Natural killer cell treated with Interleukin-12 subunit alpha and Interleukin-12 subunit beta and Interleukin-15 and Interleukin-18, amount 100 ng/mL, for 72 hours (primary cell): ENCODE measurements at regions not wholly inside any gene's neighbourhood (a gene's known extent, or its start where the extent isn't known, plus 50 kb on each side); places are given as distances from the start of the nearest gene placed in this dataset.

Source experiments
- ATAC-seq, 2 donors: fragments of 150-1000 bp; cut with Tn5 transposase in 1 of 2; sonication (Bioruptor Pico), chemical (Tn5 transposase) in 1 of 2; 2 replicates each; pipeline ENCODE4 v1.10.0; 2021
- DNase-seq: peaks from one replicate; pipeline ENCODE4 v3.0.0; 2022; ENCODE audit warnings: low spot score
- H3K27ac Mint-ChIP-seq, 2 donors: 1 replicate in 1 of 2; 2 replicates in 1 of 2; pipeline ENCODE4 v1.8.0; 2022; ENCODE audit warnings: mixed read lengths in 2 of 2, mild to moderate bottlenecking in 1 of 2, moderate library complexity in 1 of 2
- H3K27me3 Mint-ChIP-seq, 2 donors: 1 replicate in 1 of 2; 2 replicates in 1 of 2; pipeline ENCODE4 v1.8.0; 2022; ENCODE audit warnings: mixed read lengths in 2 of 2
- H3K36me3 Mint-ChIP-seq: one replicate; pipeline ENCODE4 v1.8.0; 2022; ENCODE audit warnings: mixed read lengths
- H3K4me1 Mint-ChIP-seq, 2 donors: 1 replicate in 1 of 2; 2 replicates in 1 of 2; pipeline ENCODE4 v1.8.0; 2022; ENCODE audit warnings: low read depth in 2 of 2, mixed read lengths in 2 of 2, mild to moderate bottlenecking in 1 of 2
- H3K4me3 Mint-ChIP-seq: one replicate; pipeline ENCODE4 v1.8.0; 2022; ENCODE audit warnings: mixed read lengths
- H3K9me3 Mint-ChIP-seq: 2 replicates; pipeline ENCODE4 v1.8.0; 2022; ENCODE audit warnings: mixed read lengths

DNA sequence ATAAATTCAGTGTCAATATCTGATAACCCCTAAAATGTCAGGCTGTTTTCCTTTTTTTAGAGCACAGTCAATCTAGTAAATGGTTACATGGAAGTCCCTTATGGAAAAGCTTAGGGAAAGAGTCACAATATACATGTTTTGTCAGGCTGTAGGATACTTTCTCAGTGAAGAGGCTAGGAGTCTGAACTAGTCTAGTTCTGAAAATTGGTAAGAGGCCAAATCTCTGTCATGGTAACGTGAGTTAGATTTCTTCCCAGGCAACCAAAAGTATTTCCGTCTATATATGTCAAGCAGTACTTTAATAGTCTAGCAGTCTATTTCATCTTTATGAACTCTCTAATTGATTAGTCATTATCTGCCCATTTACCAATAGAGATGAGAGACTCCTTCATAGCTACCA is 215.9 kb upstream of the LRRC3B start:
- Mint-ChIP-seq H3K36me3 (no peaks in the 10 kb centered on the region), H3K9me3 (peaks cover 4% of the 10 kb centered on the region), H3K27ac (no peak overlapping the region), H3K4me1 (no peaks in the 10 kb centered on the region), H3K27me3 (no peaks in the 10 kb centered on the region), H3K4me3 (no peak overlapping the region)
- ATAC-seq (no peak), DNase-seq (no peak)

DNA sequence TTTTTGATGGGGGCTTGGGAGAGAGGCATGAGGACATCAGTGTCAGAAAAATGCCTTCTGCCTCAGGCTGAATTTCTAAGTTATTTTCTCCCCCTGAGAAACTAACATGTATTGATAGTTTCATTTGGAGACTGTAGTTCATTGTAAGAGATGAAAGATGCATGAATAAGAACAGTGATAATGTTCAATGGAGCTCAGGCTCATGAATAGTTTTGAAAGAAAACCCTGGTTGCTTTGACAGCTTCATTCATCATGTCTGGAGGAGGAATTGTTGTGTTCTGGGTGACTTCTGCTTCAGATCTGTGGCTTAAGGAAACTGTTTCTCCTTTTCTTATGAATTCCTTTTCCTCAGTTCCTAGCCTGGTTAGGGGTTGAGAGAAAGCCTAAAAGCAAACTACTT is 204.0 kb upstream of the LRRC3B start:
- Mint-ChIP-seq H3K4me3 (no peak overlapping the region), H3K36me3 (peaks cover 12% of the 10 kb centered on the region), H3K27me3 (no peaks in the 10 kb centered on the region), H3K27ac (no peak overlapping the region), H3K9me3 (peaks cover 17% of the 10 kb centered on the region), H3K4me1 (no peaks in the 10 kb centered on the region)
- ATAC-seq (no peak), DNase-seq (no peak)

DNA sequence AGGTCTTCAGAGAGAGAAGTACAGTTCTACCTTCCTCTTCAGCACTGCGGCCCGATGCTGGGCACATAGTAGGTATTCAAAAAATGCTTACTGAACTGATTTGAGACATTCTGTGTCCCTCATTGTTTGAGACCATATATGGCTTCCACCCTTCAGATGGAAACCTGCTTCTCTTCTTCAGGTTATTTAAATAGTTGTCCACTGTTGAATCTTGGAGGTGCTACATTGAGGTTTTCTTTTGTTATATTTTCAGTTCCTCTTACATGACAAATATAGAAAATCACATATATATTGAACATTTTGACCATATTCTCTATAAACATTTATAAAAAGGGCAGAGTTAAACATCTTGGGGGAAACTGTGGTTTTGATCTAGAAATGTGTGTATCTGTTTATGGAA is 200.2 kb upstream of the LRRC3B start:
- Mint-ChIP-seq H3K27ac (no peak overlapping the region), H3K9me3 (peaks cover 11% of the 10 kb centered on the region), H3K36me3 (no peaks in the 10 kb centered on the region), H3K4me3 (no peak overlapping the region), H3K4me1 (no peaks in the 10 kb centered on the region), H3K27me3 (no peaks in the 10 kb centered on the region)
- ATAC-seq, result no peak
- no peak for DNase-seq

DNA sequence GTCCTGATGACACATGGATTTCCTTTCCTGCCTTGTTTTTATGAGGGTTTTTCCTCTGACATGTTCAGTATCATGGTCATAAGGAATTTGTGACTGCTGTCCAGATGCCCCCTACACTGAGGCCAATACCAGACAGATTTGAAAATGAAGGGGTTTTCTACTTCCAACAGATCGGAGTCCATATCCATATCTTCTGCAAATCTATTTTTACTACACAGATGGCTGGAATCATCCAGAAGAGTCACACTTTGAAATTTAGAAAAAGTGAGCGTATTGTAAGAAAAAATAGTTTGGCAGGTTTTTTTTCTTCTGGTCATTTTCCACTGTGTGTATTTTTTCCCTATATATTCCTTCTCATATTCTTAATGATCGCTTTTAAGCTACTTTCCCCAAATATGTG is 197.5 kb upstream of the LRRC3B start:
- Mint-ChIP-seq H3K36me3 (no peaks in the 10 kb centered on the region), H3K9me3 (peaks cover 11% of the 10 kb centered on the region), H3K27ac (no peak overlapping the region), H3K4me1 (no peaks in the 10 kb centered on the region), H3K4me3 (no peak overlapping the region), H3K27me3 (no peaks in the 10 kb centered on the region)
- ATAC-seq (no peak), DNase-seq (no peak)

GRCh38 chr3:26428992-26429391 is 193.6 kb upstream of the LRRC3B start:
- no peak for ATAC-seq
- H3K9me3 Mint-ChIP-seq, result peaks cover 5% of the 10 kb centered on the region
- no peak for DNase-seq
- H3K36me3 Mint-ChIP-seq, result no peaks in the 10 kb centered on the region
- no peaks in the 10 kb centered on the region for H3K27me3 Mint-ChIP-seq
- no peak overlapping the region for H3K4me3 Mint-ChIP-seq
- H3K27ac Mint-ChIP-seq, result no peak overlapping the region
- no peaks in the 10 kb centered on the region for H3K4me1 Mint-ChIP-seq

GRCh38 chr3:26437678-26438077 is 184.9 kb upstream of the LRRC3B start:
- H3K36me3 Mint-ChIP-seq, result no peaks in the 10 kb centered on the region
- H3K4me3 Mint-ChIP-seq, result no peak overlapping the region
- no peak overlapping the region for H3K27ac Mint-ChIP-seq
- ATAC-seq (no peak), DNase-seq (no peak)
- H3K9me3 Mint-ChIP-seq, result peaks cover 17% of the 10 kb centered on the region
- no peaks in the 10 kb centered on the region for H3K4me1 Mint-ChIP-seq
- H3K27me3 Mint-ChIP-seq, result no peaks in the 10 kb centered on the region

DNA sequence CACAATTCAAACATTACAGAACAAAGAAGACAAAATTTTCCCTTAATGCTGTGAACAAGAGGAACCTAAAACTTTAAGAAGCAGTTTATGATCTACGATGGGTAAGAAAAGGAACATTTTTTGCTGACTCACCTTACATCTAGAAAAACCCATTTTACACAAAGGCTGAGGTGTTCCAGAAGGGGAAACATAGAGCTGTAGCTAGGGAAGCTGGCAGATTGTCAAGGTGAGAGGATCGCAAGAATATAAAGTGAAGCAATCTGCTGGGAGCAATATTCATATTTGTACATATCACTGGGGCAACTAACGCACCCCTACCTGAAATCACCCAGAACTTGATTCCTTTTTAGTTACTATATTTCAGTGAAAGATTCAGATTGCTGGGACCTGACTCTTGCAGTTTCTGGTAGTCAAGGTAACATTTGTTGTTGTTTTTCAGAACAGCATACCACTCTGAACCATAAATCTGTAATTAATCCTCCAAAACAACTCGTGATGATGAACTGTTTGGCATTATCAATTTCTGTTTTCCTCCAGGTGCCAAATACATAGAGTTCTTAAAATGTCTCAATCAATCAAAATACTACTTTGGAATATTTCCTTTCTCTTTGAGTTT is 184.1 kb upstream of the LRRC3B start:
- Mint-ChIP-seq H3K9me3 (peaks cover 20% of the 10 kb centered on the region), H3K4me3 (no peak overlapping the region)
- no peak for DNase-seq

DNA sequence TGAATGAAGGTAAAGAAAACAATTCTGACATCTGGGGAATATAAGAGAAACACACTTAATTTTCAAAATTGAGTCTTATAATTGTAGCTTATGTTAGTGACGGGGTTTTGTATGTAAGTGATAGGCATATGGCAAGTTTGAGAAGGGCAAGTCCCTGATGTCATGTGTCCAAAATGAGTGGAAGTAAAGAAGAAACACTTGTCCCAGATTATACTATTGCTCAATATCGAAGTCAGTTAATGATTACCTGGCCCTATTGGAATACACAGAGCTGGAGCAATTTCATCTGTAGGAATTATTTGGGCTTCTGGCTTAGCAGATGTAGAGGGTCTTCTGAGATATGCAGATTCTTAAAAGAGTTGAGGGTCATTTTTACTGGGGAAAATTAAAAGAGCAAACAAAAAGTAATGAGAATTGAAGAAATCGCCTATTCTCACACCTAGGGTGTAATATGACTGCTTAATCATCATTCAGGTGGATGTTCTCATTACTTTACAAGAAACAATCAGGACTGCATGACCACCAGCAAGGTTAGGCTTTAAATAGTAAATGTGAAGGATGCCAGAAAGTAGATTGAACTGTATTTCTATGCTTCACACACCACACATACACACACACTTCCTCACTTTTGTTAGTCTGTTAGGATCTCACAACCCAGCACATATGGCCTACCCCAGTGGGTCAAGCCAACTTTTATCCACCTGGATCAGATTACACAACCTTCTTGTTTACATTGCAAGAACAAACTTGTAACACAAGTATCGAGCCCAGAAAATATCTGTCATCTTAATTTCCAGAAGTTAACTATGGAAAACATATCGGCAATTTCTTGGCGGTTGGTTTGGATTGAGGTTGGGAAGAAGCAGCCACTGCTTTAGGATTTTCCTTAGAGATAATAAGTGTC is 183.3 kb upstream of the LRRC3B start:
- DNase-seq (no peak), ATAC-seq (no peak)
- H3K27ac Mint-ChIP-seq, result no peak overlapping the region

More for the DNA sequence above, 184.1 kb upstream of the LRRC3B start:
- Mint-ChIP-seq H3K27me3 (no peaks in the 10 kb centered on the region), H3K27ac (no peak overlapping the region), H3K4me1 (no peaks in the 10 kb centered on the region), H3K36me3 (no peaks in the 10 kb centered on the region)
- no peak for ATAC-seq

GRCh38 chr3:26449996-26450395 is 172.6 kb upstream of the LRRC3B start:
- no peak overlapping the region for H3K4me3 Mint-ChIP-seq
- H3K27me3 Mint-ChIP-seq, result no peaks in the 10 kb centered on the region
- ATAC-seq, result no peak
- H3K9me3 Mint-ChIP-seq, result peaks cover 22% of the 10 kb centered on the region
- DNase-seq, result no peak
- H3K4me1 Mint-ChIP-seq, result no peaks in the 10 kb centered on the region
- H3K36me3 Mint-ChIP-seq, result peaks cover 6% of the 10 kb centered on the region
- no peak overlapping the region for H3K27ac Mint-ChIP-seq

More for the DNA sequence above, 183.3 kb upstream of the LRRC3B start:
- Mint-ChIP-seq H3K27me3 (no peaks in the 10 kb centered on the region), H3K4me1 (no peaks in the 10 kb centered on the region), H3K4me3 (no peak overlapping the region), H3K9me3 (peaks cover 20% of the 10 kb centered on the region), H3K36me3 (no peaks in the 10 kb centered on the region)

GRCh38 chr3:26452363-26452762 is 170.2 kb upstream of the LRRC3B start:
- no peak overlapping the region for H3K4me3 Mint-ChIP-seq
- H3K4me1 Mint-ChIP-seq, result no peaks in the 10 kb centered on the region
- peaks cover 22% of the 10 kb centered on the region for H3K9me3 Mint-ChIP-seq
- peaks cover 6% of the 10 kb centered on the region for H3K36me3 Mint-ChIP-seq
- no peak overlapping the region for H3K27ac Mint-ChIP-seq
- DNase-seq, result no peak
- no peak for ATAC-seq
- H3K27me3 Mint-ChIP-seq, result no peaks in the 10 kb centered on the region

GRCh38 chr3:26460985-26461384 is 161.6 kb upstream of the LRRC3B start:
- H3K27ac Mint-ChIP-seq, result no peak overlapping the region
- peaks cover 7% of the 10 kb centered on the region for H3K36me3 Mint-ChIP-seq
- H3K4me1 Mint-ChIP-seq, result no peaks in the 10 kb centered on the region
- no peaks in the 10 kb centered on the region for H3K27me3 Mint-ChIP-seq
- H3K4me3 Mint-ChIP-seq, result no peak overlapping the region
- peaks cover 21% of the 10 kb centered on the region for H3K9me3 Mint-ChIP-seq
- DNase-seq (no peak), ATAC-seq (no peak)

DNA sequence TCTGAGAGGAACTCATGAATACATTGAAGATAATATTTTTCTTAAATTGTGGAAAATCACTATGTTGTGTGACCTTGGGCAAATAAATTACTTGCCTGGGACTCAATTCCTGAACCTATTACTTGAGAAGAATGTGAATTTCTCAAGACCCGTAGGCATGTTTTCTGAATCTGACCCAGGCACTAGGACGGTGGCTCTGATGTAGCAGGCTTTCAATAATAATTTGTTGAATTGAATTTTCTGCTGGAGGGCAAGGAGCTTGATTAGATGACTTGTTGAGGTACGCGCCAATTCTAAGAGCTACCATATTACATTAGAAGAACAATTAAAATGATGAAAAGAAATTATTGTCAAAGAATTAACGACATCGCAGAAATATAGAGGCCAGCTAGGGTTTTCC is 150.2 kb upstream of the LRRC3B start:
- peaks cover 19% of the 10 kb centered on the region for H3K9me3 Mint-ChIP-seq
- DNase-seq, result no peak
- no peak overlapping the region for H3K27ac Mint-ChIP-seq
- H3K27me3 Mint-ChIP-seq, result no peaks in the 10 kb centered on the region
- H3K36me3 Mint-ChIP-seq, result no peaks in the 10 kb centered on the region
- H3K4me1 Mint-ChIP-seq, result no peaks in the 10 kb centered on the region
- no peak for ATAC-seq
- H3K4me3 Mint-ChIP-seq, result no peak overlapping the region

- no peak for ATAC-seq
- no peaks in the 10 kb centered on the region for H3K36me3 Mint-ChIP-seq
- H3K27ac Mint-ChIP-seq, result no peak overlapping the region
- H3K4me3 Mint-ChIP-seq, result no peak overlapping the region
- peaks cover 3% of the 10 kb centered on the region for H3K9me3 Mint-ChIP-seq
- DNase-seq, result no peak
- H3K27me3 Mint-ChIP-seq, result no peaks in the 10 kb centered on the region
- no peaks in the 10 kb centered on the region for H3K4me1 Mint-ChIP-seq
Measured at GRCh38 chr3:26474706-26475105, 147.9 kb upstream of the LRRC3B start.

DNA sequence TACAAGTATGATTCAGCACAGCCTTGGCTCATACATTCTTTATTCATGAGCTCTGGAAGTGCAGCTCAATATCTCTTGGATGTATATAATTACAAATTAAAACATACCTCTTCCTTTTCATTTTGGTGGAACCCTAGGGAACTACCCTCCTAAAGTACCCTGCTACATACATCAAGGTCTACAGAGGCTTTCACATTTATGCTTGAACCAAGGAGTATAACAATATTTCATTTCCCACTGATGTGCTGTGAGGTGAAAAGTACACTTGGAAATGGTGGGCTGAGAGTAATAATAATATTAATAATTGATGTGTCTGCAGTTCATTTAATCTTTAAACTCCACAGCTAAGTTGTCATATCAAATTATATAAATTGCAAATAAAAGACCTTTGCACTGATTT is 142.2 kb upstream of the LRRC3B start:
- no peak overlapping the region for H3K27ac Mint-ChIP-seq
- no peaks in the 10 kb centered on the region for H3K27me3 Mint-ChIP-seq
- H3K4me3 Mint-ChIP-seq, result no peak overlapping the region
- peaks cover 14% of the 10 kb centered on the region for H3K9me3 Mint-ChIP-seq
- no peaks in the 10 kb centered on the region for H3K4me1 Mint-ChIP-seq
- DNase-seq, result no peak
- H3K36me3 Mint-ChIP-seq, result no peaks in the 10 kb centered on the region
- ATAC-seq, result no peak
